ENCODE measurements at regions not wholly inside any gene's neighbourhood (a gene's known extent, or its start where the extent isn't known, plus 50 kb on each side); places are given as distances from the start of the nearest gene placed in this dataset.

- H3K4me3 ChIP-seq (ENCODE audit: low read depth in 1 of 2, low read length in 2 of 2): no peak overlapping the region
- H3K4me1 ChIP-seq (ENCODE audit: insufficient read depth, low read length): no peaks in the 10 kb centered on the region
- H3K36me3 ChIP-seq (ENCODE audit: insufficient read depth, low read length): no peaks in the 10 kb centered on the region
- no peak overlapping the region for H2AFZ ChIP-seq (ENCODE audit: low read depth, low read length)
- no peaks in the 10 kb centered on the region for H3K27me3 ChIP-seq (ENCODE audit: insufficient read depth, low read length, poor library complexity)
- H3K27ac ChIP-seq (ENCODE audit: low read length): no peak overlapping the region
- DNase-seq (no peak), ATAC-seq (ENCODE audit: insufficient read depth, low read depth) (no peak)
- no peak overlapping the region for H3K4me2 ChIP-seq (ENCODE audit: insufficient read depth, low read length)
- no peak for TF ChIP-seq CTCF (IDR thresholded peaks at IDR 0.05; ENCODE audit: borderline replicate concordance, extremely low read depth, low read length, poor library complexity, severe bottlenecking)
- TF ChIP-seq EZH2 (IDR thresholded peaks at IDR 0.05; ENCODE audit: borderline replicate concordance, low read depth, low read length, severe bottlenecking): no peak
- H3K9ac ChIP-seq (ENCODE audit: low read depth, low read length): no peak overlapping the region
- no peaks in the 10 kb centered on the region for H3K79me2 ChIP-seq (ENCODE audit: insufficient read depth, low read length)
- H4K20me1 ChIP-seq (ENCODE audit: insufficient read depth, low read length): no peaks in the 10 kb centered on the region
- no peaks in the 10 kb centered on the region for H3K9me3 ChIP-seq (ENCODE audit: insufficient read depth, low read length, severe bottlenecking)
These were observed 1272.7 kb downstream of the NSUN3 start for GRCh38 chr3:95335517-95335916.

GRCh38 chr3:95338446-95338845 is 1275.6 kb downstream of the NSUN3 start:
- TF ChIP-seq CTCF (IDR thresholded peaks at IDR 0.05; ENCODE audit: borderline replicate concordance, extremely low read depth, low read length, poor library complexity, severe bottlenecking): no peak
- no peak for TF ChIP-seq EZH2 (IDR thresholded peaks at IDR 0.05; ENCODE audit: borderline replicate concordance, low read depth, low read length, severe bottlenecking)
- Histone ChIP-seq H3K27me3 (ENCODE audit: insufficient read depth, low read length, poor library complexity) (no peaks in the 10 kb centered on the region), H3K79me2 (ENCODE audit: insufficient read depth, low read length) (no peaks in the 10 kb centered on the region), H3K9ac (ENCODE audit: low read depth, low read length) (no peak overlapping the region), H4K20me1 (ENCODE audit: insufficient read depth, low read length) (no peaks in the 10 kb centered on the region), H3K9me3 (ENCODE audit: insufficient read depth, low read length, severe bottlenecking) (no peaks in the 10 kb centered on the region), H3K4me3 (ENCODE audit: low read depth in 1 of 2, low read length in 2 of 2) (no peak overlapping the region), H3K27ac (ENCODE audit: low read length) (no peak overlapping the region), H3K4me2 (ENCODE audit: insufficient read depth, low read length) (no peak overlapping the region), H2AFZ (ENCODE audit: low read depth, low read length) (no peak overlapping the region), H3K36me3 (ENCODE audit: insufficient read depth, low read length) (no peaks in the 10 kb centered on the region), H3K4me1 (ENCODE audit: insufficient read depth, low read length) (no peaks in the 10 kb centered on the region)
- ATAC-seq (ENCODE audit: insufficient read depth, low read depth): no peak
- DNase-seq: no peak

- no peaks in the 10 kb centered on the region for H3K79me2 ChIP-seq (ENCODE audit: insufficient read depth, low read length)
- no peak overlapping the region for H3K27ac ChIP-seq (ENCODE audit: low read length)
- TF ChIP-seq CTCF (IDR thresholded peaks at IDR 0.05; ENCODE audit: borderline replicate concordance, extremely low read depth, low read length, poor library complexity, severe bottlenecking) (no peak), EZH2 (IDR thresholded peaks at IDR 0.05; ENCODE audit: borderline replicate concordance, low read depth, low read length, severe bottlenecking) (no peak)
- DNase-seq (no peak), ATAC-seq (ENCODE audit: insufficient read depth, low read depth) (no peak)
- H4K20me1 ChIP-seq (ENCODE audit: insufficient read depth, low read length): no peaks in the 10 kb centered on the region
- no peaks in the 10 kb centered on the region for H3K27me3 ChIP-seq (ENCODE audit: insufficient read depth, low read length, poor library complexity)
- no peaks in the 10 kb centered on the region for H3K9me3 ChIP-seq (ENCODE audit: insufficient read depth, low read length, severe bottlenecking)
- no peak overlapping the region for H3K9ac ChIP-seq (ENCODE audit: low read depth, low read length)
- no peak overlapping the region for H3K4me2 ChIP-seq (ENCODE audit: insufficient read depth, low read length)
- no peaks in the 10 kb centered on the region for H3K4me1 ChIP-seq (ENCODE audit: insufficient read depth, low read length)
- no peak overlapping the region for H2AFZ ChIP-seq (ENCODE audit: low read depth, low read length)
- H3K36me3 ChIP-seq (ENCODE audit: insufficient read depth, low read length): no peaks in the 10 kb centered on the region
- no peak overlapping the region for H3K4me3 ChIP-seq (ENCODE audit: low read depth in 1 of 2, low read length in 2 of 2)
These were observed 1278.5 kb downstream of the NSUN3 start for GRCh38 chr3:95341314-95341713.

- Histone ChIP-seq H3K27me3 (ENCODE audit: insufficient read depth, low read length, poor library complexity) (no peaks in the 10 kb centered on the region), H3K36me3 (ENCODE audit: insufficient read depth, low read length) (no peaks in the 10 kb centered on the region), H3K4me3 (ENCODE audit: low read depth in 1 of 2, low read length in 2 of 2) (no peak overlapping the region), H3K9ac (ENCODE audit: low read depth, low read length) (no peak overlapping the region), H2AFZ (ENCODE audit: low read depth, low read length) (no peak overlapping the region), H4K20me1 (ENCODE audit: insufficient read depth, low read length) (no peaks in the 10 kb centered on the region), H3K27ac (ENCODE audit: low read length) (no peak overlapping the region), H3K9me3 (ENCODE audit: insufficient read depth, low read length, severe bottlenecking) (no peaks in the 10 kb centered on the region), H3K4me1 (ENCODE audit: insufficient read depth, low read length) (no peaks in the 10 kb centered on the region), H3K79me2 (ENCODE audit: insufficient read depth, low read length) (no peaks in the 10 kb centered on the region), H3K4me2 (ENCODE audit: insufficient read depth, low read length) (no peak overlapping the region)
- TF ChIP-seq CTCF (IDR thresholded peaks at IDR 0.05; ENCODE audit: borderline replicate concordance, extremely low read depth, low read length, poor library complexity, severe bottlenecking) (no peak), EZH2 (IDR thresholded peaks at IDR 0.05; ENCODE audit: borderline replicate concordance, low read depth, low read length, severe bottlenecking) (no peak)
- ATAC-seq (ENCODE audit: insufficient read depth, low read depth) (no peak), DNase-seq (no peak)
These were observed 1280.4 kb downstream of the NSUN3 start for GRCh38 chr3:95343228-95343627.

Data from DND-41 (cell line).